Retinal pigment epithelial cell (primary cell): ENCODE measurements at regions not wholly inside any gene's neighbourhood (a gene's known extent, or its start where the extent isn't known, plus 50 kb on each side); places are given as distances from the start of the nearest gene placed in this dataset.

Source experiments
- DNase-seq: peaks from one replicate; pipeline ENCODE4 v3.0.0-alpha.2; 2010; ENCODE audit warnings: low read depth
- H3K4me3 ChIP-seq: 2 replicates; pipeline ENCODE4 v1.5.1; 2011; ENCODE audit warnings: mild to moderate bottlenecking, low read length, control low read depth, moderate library complexity
- CTCF ChIP-seq: conservative IDR thresholded peaks from 2 replicates; pipeline ENCODE4 v1.5.1; 2011; ENCODE audit warnings: low read depth, low read length, control low read depth, inconsistent platforms

DNA sequence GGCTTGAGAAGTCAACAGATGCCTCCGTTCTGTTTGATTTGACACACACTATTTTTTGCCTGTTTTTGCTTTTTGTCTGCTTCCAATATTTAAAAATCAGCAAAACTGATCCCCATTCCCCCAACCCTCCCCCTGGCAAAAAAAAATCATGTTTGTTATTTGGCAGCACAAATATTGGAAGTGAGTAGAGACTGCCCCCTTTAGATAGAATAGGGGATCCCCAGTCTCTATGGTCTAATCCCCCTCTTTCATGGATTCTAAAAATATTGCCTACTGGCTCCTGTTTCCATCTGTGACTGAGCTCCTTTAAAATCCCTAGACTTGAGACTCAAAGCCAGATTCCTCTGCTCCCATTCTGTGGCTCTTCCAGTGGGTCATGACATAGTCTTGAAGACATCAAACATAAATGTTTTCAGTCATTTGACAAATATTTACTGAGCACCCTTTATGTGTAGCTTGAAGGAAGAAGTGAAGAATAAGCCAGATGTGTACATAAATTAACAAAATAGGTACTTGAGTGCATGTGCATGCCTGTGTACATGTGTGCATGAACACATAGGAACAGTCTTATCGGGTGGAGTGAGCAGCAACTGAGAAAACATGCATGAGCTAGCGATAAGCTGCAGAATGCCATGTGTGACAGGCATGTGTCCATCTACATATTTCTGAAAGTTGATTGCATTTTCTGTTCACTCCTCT, 101.2 kb downstream of the SALL1 start:
- H3K4me3 ChIP-seq = no peak overlapping the region
- TF ChIP-seq CTCF = no peak
- no peak for DNase-seq

DNA sequence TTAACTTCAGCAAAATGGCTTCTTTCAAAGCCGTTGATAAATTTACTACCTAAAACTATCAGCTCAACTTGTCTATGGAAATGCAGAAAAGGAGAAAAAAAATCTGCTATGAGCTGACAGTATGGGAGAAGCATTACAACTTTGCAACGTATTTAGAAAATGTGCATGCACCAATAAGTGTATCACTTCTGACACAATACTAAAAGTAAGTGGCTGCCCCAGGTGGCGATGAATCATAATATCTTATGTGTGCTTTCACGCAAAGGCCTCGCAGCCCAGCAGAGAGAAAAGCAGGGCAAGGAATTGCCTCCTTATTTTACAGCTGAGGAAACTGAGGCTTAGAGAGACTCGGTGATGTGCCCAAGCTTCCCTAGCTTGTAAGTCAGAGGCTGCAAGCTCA, 101.8 kb downstream of the SALL1 start:
- H3K4me3 ChIP-seq = no peak overlapping the region
- TF ChIP-seq CTCF = no peak
- DNase-seq = no peak

GRCh38 chr16:51048544-51048943, 102.5 kb downstream of the SALL1 start:
- TF ChIP-seq CTCF = no peak
- H3K4me3 ChIP-seq = no peak overlapping the region
- no peak for DNase-seq

DNA sequence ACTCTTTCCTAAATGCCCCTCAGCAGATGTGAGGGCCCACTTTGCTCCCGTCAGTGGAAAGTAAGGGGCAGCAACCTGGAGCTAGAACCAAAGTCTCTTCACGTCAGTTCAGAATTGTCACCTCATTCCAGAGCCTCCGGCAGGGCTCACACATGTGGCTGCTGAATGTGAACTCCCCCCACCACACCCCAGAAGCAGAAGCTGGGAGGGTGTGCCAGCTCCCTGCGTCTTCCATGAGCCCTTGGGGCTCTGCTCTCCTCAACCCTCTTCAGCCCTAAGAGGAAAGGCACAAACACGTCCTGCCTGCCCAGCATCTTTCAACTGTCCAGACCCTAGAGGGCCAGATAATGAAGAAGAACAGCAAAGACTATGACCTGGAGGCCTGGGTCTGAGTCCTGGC, 105.3 kb downstream of the SALL1 start:
- DNase-seq = no peak
- no peak for TF ChIP-seq CTCF
- H3K4me3 ChIP-seq = no peak overlapping the region

- TF ChIP-seq CTCF = no peak
Measured at GRCh38 chr16:51045186-51045585, 105.9 kb downstream of the SALL1 start.

DNA sequence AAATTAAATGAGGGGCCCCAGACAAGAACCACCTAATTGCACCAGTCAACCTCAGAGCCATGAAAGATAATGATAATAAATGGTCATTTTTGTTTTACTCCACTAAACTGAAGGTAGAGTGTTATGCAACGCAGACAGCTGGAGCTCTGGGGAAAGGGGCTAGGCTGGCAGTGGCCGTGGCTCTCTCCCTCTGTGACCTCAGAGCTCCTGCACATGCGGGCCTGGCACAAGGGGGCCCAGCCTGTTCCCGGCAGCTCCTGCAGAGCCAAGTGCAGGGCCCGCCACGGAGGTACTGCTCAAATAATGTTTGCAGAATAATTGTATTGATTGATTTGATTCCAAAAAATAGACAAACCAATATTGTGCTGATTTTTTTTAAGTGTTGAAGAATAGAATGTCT, 109.5 kb downstream of the SALL1 start:
- TF ChIP-seq CTCF = no peak
- no peak for DNase-seq
- no peak overlapping the region for H3K4me3 ChIP-seq

More at GRCh38 chr16:51045186-51045585, 105.9 kb downstream of the SALL1 start:
- no peak overlapping the region for H3K4me3 ChIP-seq
- no peak for DNase-seq

DNA sequence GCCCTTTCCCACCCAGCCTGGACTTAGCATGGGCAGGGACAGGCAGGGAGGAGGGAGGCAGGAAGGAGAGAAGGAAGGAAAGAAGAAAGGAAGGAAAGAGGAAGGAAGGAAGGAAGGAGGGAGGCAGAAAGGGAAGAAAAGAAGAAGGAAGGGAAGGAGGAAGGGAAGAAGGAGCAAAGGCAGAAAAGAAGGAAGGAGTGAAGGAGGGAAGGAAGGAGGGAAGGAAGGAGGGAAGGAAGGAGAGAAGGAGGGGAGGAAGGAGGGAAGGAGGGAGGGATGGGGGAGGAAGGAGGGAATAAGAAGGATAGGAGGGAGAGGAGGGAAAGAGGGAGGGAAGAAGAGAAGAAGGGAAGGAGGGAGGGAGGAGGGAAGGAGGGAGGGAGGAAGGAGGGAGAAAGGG, 110.4 kb downstream of the SALL1 start:
- no peak overlapping the region for H3K4me3 ChIP-seq
- no peak for TF ChIP-seq CTCF

More for the DNA sequence above, 110.4 kb downstream of the SALL1 start:
- DNase-seq = no peak
